ENCODE measurements at regions not wholly inside any gene's neighbourhood (a gene's known extent, or its start where the extent isn't known, plus 50 kb on each side); places are given as distances from the start of the nearest gene placed in this dataset.

DNA sequence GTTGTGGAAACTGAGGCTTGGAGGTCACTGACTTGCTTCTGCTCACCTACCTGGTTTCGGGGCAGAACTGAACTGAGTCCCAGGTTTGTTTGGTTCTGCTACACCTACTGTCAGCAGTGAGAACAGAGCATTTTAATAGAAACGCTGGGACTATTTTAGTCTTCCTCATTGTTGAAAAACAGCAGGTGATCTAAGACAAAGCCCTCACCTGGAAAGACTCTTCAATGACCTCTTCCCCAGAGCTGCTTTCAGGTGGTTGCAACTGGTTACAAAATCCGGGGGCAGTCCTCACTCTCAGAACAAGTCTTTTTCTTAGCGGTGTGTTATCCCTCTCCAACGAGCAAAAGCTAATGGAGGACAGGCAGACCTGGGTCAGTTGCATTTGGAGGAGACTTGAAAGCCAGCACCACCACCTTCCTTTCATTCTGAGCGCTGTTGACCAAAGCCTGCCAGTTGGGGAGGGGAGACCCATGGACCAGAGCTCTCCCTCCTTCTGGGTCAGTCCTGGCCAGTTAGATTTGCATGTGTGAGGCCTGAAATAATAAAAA lies 217.0 kb downstream of the NCK2 start:
- TF ChIP-seq, protein P1, sequence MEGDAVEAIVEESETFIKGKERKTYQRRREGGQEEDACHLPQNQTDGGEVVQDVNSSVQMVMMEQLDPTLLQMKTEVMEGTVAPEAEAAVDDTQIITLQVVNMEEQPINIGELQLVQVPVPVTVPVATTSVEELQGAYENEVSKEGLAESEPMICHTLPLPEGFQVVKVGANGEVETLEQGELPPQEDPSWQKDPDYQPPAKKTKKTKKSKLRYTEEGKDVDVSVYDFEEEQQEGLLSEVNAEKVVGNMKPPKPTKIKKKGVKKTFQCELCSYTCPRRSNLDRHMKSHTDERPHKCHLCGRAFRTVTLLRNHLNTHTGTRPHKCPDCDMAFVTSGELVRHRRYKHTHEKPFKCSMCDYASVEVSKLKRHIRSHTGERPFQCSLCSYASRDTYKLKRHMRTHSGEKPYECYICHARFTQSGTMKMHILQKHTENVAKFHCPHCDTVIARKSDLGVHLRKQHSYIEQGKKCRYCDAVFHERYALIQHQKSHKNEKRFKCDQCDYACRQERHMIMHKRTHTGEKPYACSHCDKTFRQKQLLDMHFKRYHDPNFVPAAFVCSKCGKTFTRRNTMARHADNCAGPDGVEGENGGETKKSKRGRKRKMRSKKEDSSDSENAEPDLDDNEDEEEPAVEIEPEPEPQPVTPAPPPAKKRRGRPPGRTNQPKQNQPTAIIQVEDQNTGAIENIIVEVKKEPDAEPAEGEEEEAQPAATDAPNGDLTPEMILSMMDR (IDR thresholded peaks at IDR 0.05; ENCODE audit: unreplicated experiment) = no peak
- Mint-ChIP-seq H3K36me3 (ENCODE audit: insufficient read depth, unreplicated experiment) (peaks cover 5% of the 10 kb centered on the region), H3K9me3 (ENCODE audit: low read depth, unreplicated experiment) (no peaks in the 10 kb centered on the region), H3K4me1 (ENCODE audit: low read depth, unreplicated experiment) (no peaks in the 10 kb centered on the region), H3K27me3 (ENCODE audit: unreplicated experiment) (no peaks in the 10 kb centered on the region), H3K27ac (ENCODE audit: unreplicated experiment) (no peak overlapping the region), H3K4me3 (ENCODE audit: low read depth, unreplicated experiment) (no peak overlapping the region)
- no peak for DNase-seq
- CTCF ChIA-PET = no interaction called here
- intact Hi-C loops (cut with micrococcal nuclease; ENCODE audit: unreplicated experiment) = no loop called here
- BruUV-seq (replicated peaks) = no TSS peak

DNA sequence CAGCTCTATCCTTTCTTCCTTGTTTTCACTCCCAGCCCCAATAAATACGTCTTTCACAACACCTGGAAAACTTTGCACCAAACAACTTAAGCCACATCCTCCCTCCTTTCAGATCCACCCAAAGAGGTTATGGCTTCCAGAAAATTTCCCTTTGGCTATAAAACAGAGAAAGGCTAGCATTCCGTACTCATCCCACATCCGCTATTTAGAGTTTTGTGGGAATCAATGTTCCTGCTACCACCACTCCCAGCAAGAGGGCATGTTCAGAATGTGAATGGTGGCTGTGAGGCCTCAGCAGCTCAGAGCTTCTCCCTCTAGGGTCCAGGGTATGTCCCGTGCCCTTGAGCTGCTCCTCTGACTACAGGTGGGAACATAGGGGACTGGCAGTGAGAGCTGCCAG lies 214.6 kb downstream of the NCK2 start:
- DNase-seq = no peak
- Mint-ChIP-seq H3K36me3 (ENCODE audit: insufficient read depth, unreplicated experiment) (peaks cover 5% of the 10 kb centered on the region), H3K4me3 (ENCODE audit: low read depth, unreplicated experiment) (no peak overlapping the region), H3K9me3 (ENCODE audit: low read depth, unreplicated experiment) (no peaks in the 10 kb centered on the region), H3K27ac (ENCODE audit: unreplicated experiment) (no peak overlapping the region), H3K4me1 (ENCODE audit: low read depth, unreplicated experiment) (no peaks in the 10 kb centered on the region), H3K27me3 (ENCODE audit: unreplicated experiment) (no peaks in the 10 kb centered on the region)
- no TSS peak for BruUV-seq (replicated peaks)
- TF ChIP-seq, protein P1 (IDR thresholded peaks at IDR 0.05; ENCODE audit: unreplicated experiment) = no peak
- CTCF ChIA-PET = no interaction called here
- intact Hi-C loops (cut with micrococcal nuclease; ENCODE audit: unreplicated experiment) = no loop called here

DNA sequence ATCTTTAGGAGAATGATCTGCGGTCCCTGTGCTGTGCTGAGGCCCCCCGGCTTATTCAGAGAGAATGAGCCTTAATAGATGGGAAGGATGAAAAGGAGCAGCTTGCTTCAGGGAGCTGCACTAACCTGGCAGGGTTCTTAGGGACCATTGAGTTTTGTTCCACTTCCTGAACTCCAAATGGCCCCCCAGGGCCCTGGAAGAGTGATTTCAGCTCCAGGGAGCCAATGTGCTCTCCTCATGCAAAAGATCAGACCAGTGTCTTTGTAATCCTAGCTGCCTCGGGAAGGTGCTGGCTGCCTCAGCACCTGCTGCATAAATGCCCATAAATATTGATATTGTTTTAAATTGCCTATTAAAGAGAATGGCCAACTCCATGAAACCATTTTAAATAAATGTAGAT lies 210.2 kb downstream of the NCK2 start:
- BruUV-seq (replicated peaks) = no TSS peak
- no peaks in the 10 kb centered on the region for H3K9me3 Mint-ChIP-seq (ENCODE audit: low read depth, unreplicated experiment)
- no peak for DNase-seq
- H3K27me3 Mint-ChIP-seq (ENCODE audit: unreplicated experiment) = no peaks in the 10 kb centered on the region
- H3K4me1 Mint-ChIP-seq (ENCODE audit: low read depth, unreplicated experiment) = peaks cover 8% of the 10 kb centered on the region
- CTCF ChIA-PET = no interaction called here
- no peaks in the 10 kb centered on the region for H3K36me3 Mint-ChIP-seq (ENCODE audit: insufficient read depth, unreplicated experiment)
- intact Hi-C loops (cut with micrococcal nuclease; ENCODE audit: unreplicated experiment) = no loop called here
- no peak overlapping the region for H3K27ac Mint-ChIP-seq (ENCODE audit: unreplicated experiment)
- H3K4me3 Mint-ChIP-seq (ENCODE audit: low read depth, unreplicated experiment) = no peak overlapping the region
- TF ChIP-seq, protein P1 (IDR thresholded peaks at IDR 0.05; ENCODE audit: unreplicated experiment) = no peak

DNA sequence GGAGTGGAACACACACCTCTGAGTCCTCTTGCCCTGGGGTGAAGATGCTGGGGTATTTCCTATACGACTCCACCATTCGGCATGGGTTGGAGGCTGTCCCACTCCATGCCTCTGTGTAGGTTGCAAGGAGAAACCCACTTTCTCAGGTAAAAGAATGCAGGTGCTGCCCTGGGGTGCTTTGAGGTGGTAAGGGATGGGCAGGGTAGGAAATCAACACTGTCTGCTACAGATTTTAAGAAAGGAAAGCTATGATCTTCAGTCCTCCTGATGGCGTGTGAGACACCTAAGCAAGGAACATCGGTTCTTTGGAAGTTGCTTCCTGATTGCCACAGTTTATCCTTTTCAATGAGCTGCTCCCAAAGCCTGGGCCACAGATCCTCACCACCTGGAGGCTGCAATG lies 209.2 kb downstream of the NCK2 start:
- Mint-ChIP-seq H3K27ac (ENCODE audit: unreplicated experiment) (no peak overlapping the region), H3K27me3 (ENCODE audit: unreplicated experiment) (no peaks in the 10 kb centered on the region), H3K9me3 (ENCODE audit: low read depth, unreplicated experiment) (no peaks in the 10 kb centered on the region), H3K36me3 (ENCODE audit: insufficient read depth, unreplicated experiment) (no peaks in the 10 kb centered on the region), H3K4me1 (ENCODE audit: low read depth, unreplicated experiment) (peaks cover 8% of the 10 kb centered on the region), H3K4me3 (ENCODE audit: low read depth, unreplicated experiment) (no peak overlapping the region)
- TF ChIP-seq, protein P1 (IDR thresholded peaks at IDR 0.05; ENCODE audit: unreplicated experiment) = no peak
- intact Hi-C loops (cut with micrococcal nuclease; ENCODE audit: unreplicated experiment) = no loop called here
- no TSS peak for BruUV-seq (replicated peaks)
- CTCF ChIA-PET = no interaction called here
- DNase-seq = no peak

All from Calu3 (cell line).